T-helper 2 cell treated with Interferon-gamma antibody and Interleukin-4, amounts not matched to agents 100 ng/mL and 5 ng/mL, for 36 hours (primary cell): ENCODE measurements at regions not wholly inside any gene's neighbourhood (a gene's known extent, or its start where the extent isn't known, plus 50 kb on each side); places are given as distances from the start of the nearest gene placed in this dataset.
"Not testable (repeated sequence)": the region's sequence is repeated elsewhere in the genome, so short reads cannot be mapped to it uniquely, and the experiment has no call there.

Source experiments
- intact Hi-C: fragments of 100-400 bp; cut with micrococcal nuclease; formaldehyde crosslinking; loops from one replicate; pipeline ENCODE4 v1.15.1; 2023

DNA sequence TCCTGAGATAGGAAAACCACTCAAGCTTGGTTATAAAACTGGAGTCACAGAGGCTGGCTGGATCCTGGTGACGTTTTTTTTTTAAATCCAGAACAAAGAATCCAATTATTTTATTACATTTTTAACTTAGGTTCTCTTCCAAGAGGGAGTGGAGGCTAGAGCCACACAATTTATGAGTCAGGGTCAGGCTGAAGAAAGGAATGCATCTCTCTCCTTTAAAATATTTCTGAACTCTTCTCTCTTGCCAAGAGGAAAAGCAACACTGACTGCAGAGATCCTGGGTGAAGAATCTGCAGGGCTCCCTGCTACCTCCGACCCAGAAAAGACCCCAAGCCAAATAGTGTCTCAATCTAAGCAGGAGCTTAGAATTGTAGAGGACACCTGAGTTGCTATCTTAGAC is 88.5 kb upstream of the SSTR4 start:
- intact Hi-C loops = no loop called here

DNA sequence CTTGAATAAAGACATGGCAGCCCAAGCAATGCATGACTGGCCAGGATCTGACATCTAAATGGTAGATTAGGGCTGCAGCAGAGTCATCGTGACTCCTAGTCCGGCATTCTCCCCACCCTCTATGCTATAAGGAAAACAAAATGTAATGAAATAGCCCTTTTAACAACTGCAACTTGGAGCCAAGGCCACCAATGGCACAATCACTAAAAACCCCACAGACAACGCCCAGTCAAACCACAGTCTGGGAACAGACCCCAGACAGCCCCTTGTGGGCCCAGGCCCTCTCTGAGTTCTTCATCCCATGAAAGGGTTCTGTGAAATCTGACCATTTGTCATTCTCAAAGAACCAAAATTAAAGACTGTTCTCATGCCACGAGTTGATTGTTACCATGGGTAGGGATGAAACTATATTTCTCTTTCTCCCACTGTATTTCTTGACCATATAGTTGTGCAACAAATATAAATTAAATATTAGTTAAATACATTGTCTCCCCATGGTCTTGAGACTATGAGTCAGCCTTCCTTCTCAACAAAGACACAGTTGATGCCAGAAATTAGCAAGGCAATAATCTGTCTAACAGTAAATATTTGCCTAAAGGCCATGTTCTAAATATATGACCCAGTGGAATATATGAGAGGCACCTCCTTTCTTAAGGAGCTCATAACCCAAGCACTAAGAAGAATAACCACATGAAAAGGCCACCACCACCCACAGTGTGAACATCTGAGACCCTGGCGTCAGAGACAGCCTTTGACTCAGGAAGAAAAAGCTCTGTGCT is 85.6 kb upstream of the SSTR4 start:
- intact Hi-C loops = no loop called here

DNA sequence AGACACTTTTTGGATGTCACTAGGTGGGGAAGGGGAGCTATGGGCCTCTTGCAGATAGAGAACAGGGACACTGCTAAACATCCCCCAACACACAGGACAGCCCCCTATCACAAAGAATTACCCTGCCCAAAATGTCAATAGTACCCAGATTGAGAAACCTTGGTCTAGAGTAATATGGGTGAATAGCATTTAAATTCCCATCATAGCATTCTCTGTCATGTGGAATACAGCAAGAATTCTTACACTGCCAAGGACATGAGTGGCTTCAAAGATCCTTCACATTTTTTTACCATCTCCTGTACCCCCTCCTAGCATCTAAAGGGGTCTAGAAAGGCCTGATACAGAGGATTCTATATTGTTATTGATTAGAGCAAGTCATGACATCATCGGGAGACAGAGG is 83.1 kb upstream of the SSTR4 start:
- intact Hi-C loops = no loop called here

DNA sequence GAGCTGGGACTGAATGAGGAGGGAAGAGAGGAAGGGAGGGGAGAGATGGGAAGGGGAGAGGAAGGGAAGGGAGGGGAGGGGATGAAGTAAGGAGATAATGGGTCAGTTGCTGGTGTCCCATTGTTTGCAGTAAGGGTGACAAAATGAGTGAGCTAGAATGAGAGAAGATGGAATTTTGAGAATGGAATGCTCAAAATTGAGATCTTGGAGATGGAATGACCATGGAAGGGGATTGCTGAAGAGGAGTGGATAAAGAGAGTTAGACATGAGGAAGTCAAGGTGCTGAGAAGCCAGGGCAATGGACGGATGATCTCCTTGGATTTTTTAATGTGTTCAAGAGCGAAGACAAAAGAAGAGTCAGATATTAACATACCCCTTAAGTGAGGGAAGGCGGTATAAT is 80.5 kb upstream of the SSTR4 start:
- intact Hi-C loops = no loop called here

DNA sequence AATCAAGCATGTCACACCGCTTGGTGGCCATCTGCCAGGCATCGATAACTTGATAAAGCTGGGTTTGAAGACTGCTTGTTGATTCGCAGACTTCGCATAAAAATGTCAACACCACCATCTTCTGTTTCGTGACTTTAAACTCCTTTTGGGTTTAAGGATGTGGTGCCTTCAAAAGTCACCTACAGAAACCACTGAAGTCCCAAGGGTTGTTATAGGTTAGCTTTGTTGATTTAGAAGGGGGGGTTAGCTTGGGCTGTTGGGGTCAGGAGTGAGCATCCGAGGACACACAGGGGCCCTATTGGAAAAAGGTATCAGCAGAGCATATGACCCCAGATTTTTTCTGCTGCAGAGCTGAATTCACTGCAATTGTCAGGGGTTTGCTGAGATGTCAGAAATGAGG is 76.7 kb upstream of the SSTR4 start:
- intact Hi-C loops = no loop called here

DNA sequence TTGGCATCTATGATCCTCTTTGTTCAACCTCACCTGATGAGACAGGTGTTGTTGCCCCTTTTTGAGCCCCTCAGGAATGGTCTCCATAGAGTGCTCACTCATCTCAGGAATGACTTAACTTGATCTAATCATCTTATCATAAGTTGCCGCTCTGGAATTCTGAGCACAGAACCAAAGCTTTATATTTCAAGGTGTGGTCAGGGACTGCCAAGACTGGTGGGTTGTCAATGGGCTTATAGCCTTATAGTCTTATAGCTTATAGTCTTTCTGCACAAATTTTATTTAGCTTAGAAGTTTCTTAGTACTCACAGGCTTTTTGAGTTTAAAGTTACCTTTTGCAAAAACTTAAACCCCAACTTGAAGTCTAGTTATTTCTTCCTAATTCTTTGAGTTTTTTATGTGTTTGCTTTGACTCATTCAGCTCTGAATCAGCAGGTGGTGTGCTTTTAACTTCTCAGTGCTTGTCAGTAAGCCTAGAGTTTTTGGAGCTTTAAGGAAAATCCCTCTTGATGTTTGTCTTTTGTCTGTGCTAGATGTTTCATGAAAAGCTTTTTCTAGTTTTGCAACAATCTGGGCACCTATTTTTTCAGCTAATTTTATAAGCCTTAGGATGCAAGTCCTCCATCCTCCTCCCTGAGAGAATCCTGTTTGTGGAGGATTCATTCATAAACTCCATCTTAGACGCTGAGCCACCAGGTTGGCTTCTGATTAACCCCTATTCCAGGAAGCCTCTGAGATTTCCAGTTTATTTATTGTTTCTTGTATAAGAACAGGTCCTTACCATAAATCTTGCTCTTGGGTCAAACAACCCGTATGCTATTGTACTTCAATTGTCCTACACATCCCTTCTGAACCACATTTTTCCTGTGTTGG is 72.3 kb upstream of the SSTR4 start:
- intact Hi-C loops = no loop called here

DNA sequence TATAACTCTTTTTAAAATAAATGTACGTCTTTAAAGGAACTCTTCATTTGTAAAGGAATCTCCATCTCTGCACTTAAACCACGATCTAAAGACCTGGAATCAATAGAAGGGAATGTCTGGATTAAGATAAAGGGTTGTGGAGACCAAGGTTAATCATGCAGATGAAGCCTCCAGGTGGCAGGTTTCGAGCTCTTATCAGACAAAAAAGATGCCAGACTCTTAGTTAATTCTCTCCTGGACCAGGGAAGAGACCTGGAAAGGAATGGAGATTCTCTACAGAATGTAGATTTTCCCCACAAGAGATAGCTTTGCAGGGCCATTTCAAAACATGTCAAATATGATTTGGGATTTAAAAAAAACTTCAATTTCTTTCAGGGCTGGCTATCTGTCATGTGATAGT is 71.5 kb upstream of the SSTR4 start:
- intact Hi-C loops = no loop called here

DNA sequence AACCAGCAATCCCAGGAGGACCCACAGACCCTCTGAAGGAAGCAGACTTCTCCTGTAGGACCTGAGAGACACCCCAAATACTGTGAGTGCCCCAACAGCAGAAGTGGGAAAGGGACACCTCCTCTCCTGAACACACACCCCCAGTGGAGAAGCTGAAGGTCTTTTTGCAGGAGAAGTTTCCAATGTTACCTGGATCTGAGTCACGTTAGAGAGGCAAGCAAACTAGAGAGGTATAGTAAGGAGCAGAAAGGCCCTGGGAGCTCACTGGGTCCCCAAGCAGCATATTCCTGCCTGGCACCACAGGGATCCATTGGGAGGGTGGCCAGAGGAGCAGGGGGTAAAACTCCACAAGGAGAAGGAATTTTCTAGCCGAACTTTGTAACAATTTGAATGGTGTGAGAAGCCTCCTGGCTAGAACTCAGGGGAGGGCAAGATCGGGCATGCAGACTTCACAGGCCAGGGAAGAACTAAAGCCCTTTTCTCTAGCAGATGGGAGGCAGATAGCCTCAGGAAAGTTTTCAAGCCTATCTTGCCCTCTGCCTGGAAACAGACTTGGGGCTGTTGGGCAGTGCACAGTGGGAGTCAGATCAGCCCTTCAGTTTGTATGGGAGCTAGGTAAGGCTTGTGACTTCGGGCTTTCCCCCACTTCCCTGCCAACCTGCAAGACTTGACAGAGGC is 68.2 kb upstream of the SSTR4 start:
- intact Hi-C loops = no loop called here

DNA sequence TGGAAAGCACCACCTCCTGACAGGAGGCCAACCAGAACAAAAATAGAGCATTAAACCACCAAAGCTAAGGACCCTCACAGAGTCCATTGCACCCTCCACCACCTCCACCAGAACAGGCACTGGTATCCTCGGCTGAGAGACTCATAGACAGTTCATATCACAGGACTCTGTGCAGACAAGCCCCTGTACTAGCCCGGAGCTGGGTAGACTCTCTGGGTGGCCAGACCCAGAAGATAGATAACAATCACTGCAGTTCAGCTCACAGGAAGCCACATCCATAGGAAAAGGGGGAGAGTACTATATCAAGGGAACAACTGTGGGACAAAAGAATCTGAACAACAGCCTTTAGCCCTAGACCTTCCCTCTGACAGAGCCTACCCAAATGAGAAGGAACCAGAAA is 67.4 kb upstream of the SSTR4 start:
- intact Hi-C loops = not testable (repeated sequence)

DNA sequence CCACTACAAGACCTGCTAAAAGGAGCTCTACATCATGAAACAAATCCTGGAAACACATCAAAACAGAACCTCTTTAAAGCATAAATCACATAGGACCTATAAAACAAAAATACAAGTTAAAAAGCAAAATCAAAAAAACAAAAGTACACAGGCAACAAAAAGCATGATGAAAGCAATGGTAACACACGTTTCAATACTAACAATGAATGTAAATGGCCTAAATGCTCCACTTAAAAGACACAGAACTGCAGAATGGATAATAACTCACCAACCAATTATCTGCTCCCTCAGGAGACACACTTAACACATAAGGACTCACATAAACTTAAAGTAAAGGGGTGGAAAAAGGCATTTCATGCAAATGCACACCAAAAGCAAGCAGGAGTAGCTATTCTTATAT is 66.1 kb upstream of the SSTR4 start:
- intact Hi-C loops = not testable (repeated sequence)

DNA sequence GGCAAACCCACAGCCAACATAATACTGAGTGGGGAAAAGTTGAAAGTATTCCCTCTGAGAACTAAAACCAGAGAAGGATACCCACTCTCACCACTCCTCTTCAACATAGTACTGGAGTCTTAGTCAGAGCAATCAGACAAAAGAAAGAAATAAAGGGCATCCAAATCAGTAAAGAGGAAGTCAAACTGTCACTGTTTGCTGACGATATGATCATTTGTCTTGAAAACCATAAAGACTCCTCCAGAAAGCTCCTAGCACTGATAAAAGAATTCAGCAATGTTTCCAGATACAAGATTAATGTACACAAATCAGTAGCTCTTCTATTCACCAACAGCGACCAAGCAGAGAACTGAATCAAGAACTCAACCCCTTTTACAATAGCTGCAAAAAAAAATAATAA is 64.0 kb upstream of the SSTR4 start:
- intact Hi-C loops = not testable (repeated sequence)

DNA sequence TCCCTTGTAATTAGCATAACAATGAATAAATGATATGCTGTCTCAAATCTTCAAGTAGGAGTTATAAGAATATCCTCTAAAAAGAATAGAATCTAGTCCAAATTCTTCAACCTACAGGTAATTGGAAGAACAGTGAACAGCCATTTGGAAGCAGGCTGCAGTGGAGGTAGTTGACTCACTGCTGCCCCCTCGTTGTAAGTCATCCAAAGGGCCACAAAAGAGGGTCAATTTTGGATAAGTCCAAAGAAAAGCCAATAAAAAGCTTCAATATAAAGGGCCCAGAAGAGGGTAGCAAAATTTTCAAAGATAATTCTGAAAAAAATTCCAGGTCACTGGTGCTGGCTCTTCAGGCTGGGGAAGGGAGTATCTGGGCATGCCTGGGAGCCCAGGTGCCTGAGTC is 60.8 kb upstream of the SSTR4 start:
- intact Hi-C loops = no loop called here

DNA sequence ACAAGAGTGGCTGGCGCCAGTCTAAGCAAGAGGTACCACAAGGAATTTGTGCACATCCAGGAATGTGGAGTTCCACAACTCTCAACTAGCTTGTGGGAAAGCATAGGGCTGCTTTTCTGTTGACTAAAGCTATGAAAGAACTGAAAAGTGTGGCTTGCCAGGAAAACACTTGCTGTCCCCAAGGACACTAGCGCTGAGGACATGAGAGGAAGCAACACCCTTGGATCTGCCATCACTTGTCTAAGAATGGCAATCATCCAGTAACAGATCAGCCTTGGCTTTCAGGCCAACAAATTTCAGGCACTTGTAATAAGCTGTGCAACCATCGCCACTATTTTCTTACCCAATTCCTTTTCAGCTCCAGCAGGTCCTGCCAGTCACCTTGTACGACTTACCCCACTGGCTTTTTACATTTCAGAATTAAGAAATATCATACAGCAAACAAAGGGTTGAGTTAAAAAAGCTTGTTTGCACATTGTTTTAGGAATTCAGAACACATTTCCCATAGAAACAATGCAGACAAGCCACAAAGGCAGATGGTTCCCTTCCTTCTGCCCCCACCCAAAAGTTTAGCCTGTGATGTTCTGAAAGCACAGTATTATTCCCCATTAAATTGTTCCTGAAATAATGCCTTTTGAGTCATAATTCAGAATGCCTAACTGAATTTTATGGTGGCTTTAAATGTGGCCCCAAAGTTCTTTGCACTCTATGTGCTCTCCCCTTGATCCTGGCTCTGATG is 57.9 kb upstream of the SSTR4 start:
- intact Hi-C loops = no loop called here

DNA sequence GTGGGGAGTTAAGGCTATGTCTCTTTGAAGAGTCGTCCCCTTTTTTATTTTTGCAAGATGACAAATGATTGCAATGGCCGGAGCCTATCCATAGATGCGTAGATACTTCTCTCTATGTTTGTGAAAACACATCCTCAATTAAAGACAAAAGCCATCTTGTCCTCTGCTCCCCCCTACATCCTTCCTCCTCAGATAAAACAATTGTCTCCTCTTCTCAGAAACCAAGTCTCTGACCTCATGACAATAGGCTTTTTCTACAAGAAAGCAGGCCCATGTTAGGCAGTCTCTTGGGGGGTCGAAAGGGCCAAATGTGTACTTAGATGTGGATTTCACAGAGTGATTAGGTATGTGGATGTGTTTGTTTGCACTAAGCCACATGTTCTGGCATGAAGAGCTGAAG is 51.1 kb upstream of the SSTR4 start:
- intact Hi-C loops = no loop called here

DNA sequence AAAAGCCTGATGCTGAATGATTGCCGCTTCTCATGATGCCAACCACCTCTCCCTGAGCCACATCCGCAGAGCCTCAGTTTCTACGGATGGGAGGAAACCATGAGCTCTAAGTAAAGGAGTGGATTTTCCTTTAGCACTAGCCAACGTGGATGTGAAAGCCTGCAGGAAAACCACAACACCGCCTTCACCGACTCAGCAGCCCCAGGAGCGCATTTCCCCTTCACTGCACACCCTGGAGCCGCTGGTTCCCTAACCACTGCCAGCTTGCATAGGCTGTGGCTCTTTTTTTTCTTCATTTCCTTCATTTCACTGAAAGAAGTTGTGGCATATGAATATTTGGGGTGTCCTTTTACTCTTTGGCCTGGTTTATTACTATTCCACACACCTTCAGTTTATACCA is 50.5 kb upstream of the SSTR4 start:
- intact Hi-C loops = no loop called here

DNA sequence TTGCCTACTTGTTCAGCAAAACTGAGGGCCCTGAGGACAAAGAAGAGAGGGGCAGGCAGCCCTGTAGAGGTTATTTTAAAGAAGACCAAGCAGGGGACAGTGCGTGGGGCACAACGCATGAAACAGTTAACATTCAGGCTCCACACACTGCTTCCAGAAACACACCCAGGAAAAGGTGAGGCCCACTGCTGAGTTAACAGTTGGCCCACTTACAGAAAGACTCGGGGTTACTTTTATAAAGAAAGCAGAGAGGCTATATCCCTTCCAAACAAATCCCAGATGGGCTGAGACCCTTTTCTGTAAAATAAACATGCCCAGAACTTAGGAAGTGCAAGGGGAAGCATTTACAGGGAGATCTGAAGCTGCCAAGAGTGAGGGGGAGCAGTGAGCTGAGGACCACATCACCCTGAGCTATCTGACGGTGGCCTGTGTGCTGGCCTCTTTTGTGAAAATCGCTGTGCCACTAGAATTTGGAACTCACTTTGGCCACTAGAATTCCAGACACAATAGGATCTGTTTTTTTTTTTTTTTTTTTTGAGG is 49.8 kb upstream of the SSTR4 start:
- intact Hi-C loops = no loop called here
